ENCODE measurements at regions not wholly inside any gene's neighbourhood (a gene's known extent, or its start where the extent isn't known, plus 50 kb on each side); places are given as distances from the start of the nearest gene placed in this dataset.
"Not testable (repeated sequence)": the region's sequence is repeated elsewhere in the genome, so short reads cannot be mapped to it uniquely, and the experiment has no call there.

DNA sequence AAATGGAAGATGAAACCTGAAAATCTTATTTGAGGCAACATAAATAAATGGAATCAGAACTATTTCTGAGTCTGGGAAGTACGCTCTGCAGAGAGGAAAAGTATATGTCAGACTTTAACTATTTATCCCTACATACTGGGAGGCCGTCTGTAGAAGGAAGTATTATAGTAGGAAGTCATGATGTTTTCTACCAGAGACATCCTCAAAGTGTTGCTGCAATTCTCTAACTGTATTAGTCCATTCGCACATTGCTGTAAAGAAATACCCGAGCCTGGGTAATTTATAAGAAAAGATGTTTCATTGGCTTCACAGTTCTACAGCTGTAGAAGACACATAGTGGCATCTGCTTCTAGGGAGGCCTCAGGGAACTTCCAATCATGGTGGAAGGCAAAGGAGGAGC, 88.7 kb upstream of the TBL1X start:
- intact Hi-C loops (cut with micrococcal nuclease; ENCODE audit: unreplicated experiment), result no loop called here
- H3K4me1 Mint-ChIP-seq (ENCODE audit: low read depth, unreplicated experiment), result peaks cover 24% of the 10 kb centered on the region
- H3K36me3 Mint-ChIP-seq (ENCODE audit: insufficient read depth, unreplicated experiment), result peaks cover 6% of the 10 kb centered on the region
- CTCF ChIA-PET, result no interaction called here
- H3K27ac Mint-ChIP-seq (ENCODE audit: unreplicated experiment), result no peak overlapping the region
- TF ChIP-seq, protein P1, sequence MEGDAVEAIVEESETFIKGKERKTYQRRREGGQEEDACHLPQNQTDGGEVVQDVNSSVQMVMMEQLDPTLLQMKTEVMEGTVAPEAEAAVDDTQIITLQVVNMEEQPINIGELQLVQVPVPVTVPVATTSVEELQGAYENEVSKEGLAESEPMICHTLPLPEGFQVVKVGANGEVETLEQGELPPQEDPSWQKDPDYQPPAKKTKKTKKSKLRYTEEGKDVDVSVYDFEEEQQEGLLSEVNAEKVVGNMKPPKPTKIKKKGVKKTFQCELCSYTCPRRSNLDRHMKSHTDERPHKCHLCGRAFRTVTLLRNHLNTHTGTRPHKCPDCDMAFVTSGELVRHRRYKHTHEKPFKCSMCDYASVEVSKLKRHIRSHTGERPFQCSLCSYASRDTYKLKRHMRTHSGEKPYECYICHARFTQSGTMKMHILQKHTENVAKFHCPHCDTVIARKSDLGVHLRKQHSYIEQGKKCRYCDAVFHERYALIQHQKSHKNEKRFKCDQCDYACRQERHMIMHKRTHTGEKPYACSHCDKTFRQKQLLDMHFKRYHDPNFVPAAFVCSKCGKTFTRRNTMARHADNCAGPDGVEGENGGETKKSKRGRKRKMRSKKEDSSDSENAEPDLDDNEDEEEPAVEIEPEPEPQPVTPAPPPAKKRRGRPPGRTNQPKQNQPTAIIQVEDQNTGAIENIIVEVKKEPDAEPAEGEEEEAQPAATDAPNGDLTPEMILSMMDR (IDR thresholded peaks at IDR 0.05; ENCODE audit: unreplicated experiment), result no peak
- H3K9me3 Mint-ChIP-seq (ENCODE audit: low read depth, unreplicated experiment), result no peaks in the 10 kb centered on the region
- DNase-seq, result no peak
- no TSS peak for BruUV-seq (replicated peaks)
- peaks cover 15% of the 10 kb centered on the region for H3K27me3 Mint-ChIP-seq (ENCODE audit: unreplicated experiment)
- no peak overlapping the region for H3K4me3 Mint-ChIP-seq (ENCODE audit: low read depth, unreplicated experiment)

DNA sequence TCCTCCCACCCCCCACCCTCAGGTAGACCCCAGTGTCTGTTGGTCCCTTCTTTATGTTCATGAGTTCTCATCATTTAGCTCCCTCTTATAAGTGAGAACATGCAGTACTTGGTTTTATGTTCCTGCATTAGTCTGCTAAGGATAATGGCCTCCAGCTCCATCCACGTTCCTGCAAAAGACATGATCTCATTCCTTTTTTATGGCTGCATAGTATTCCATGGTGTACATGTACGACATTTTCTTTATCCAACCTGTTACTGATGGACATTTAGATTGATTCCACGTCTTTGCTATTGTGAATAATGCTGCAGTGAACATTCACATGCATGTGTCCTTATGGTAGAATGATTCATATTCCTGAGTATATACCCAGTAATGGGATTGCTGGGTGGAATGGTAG, 87.6 kb upstream of the TBL1X start:
- intact Hi-C loops (cut with micrococcal nuclease; ENCODE audit: unreplicated experiment); CTCF ChIA-PET; BruUV-seq (replicated peaks); H3K27ac Mint-ChIP-seq (ENCODE audit: unreplicated experiment); DNase-seq; H3K36me3 Mint-ChIP-seq (ENCODE audit: insufficient read depth, unreplicated experiment); H3K4me3 Mint-ChIP-seq (ENCODE audit: low read depth, unreplicated experiment); H3K9me3 Mint-ChIP-seq (ENCODE audit: low read depth, unreplicated experiment): not testable (repeated sequence)
- Mint-ChIP-seq H3K27me3 (ENCODE audit: unreplicated experiment) (peaks cover 15% of the 10 kb centered on the region), H3K4me1 (ENCODE audit: low read depth, unreplicated experiment) (peaks cover 26% of the 10 kb centered on the region)

DNA sequence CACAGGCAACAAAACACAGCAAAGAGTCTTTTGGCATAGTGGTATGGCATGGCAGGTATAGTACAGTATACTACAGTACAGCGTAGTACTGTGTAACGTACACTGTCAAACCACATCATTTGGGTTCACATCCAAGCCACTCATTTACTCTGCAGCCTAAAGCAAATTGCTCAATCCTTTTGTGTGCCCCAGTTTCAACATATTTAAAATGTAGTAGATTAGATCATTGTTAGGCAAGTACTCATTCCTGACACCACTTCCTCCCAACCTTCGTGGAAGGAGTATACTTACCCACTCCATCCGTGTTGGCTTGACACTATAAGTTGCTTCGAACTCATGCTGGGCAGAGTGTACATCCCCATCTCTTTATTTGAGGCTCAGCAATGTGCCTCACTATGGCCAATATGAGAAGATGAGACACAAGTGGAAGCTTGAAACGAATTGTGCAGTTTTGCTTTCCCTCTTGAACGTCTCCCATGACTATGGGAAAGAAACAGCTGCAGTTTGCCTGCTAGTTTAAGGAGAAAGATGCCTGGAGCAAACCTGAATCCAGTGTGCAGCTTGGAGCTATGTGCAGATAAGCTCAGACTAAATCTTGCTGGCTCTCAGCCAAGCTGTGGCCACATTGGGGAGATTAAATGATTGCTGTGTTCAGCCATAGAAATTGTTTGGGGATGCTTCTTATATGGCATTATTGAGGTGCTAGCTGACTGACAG, 85.7 kb upstream of the TBL1X start:
- Mint-ChIP-seq H3K4me3 (ENCODE audit: low read depth, unreplicated experiment) (no peak overlapping the region), H3K4me1 (ENCODE audit: low read depth, unreplicated experiment) (peaks cover 26% of the 10 kb centered on the region), H3K27me3 (ENCODE audit: unreplicated experiment) (no peaks in the 10 kb centered on the region), H3K9me3 (ENCODE audit: low read depth, unreplicated experiment) (no peaks in the 10 kb centered on the region), H3K27ac (ENCODE audit: unreplicated experiment) (peak overlapping the region; percentile 80), H3K36me3 (ENCODE audit: insufficient read depth, unreplicated experiment) (peaks cover 6% of the 10 kb centered on the region)
- CTCF ChIA-PET, result interaction anchor here (1.1 kb wide), 1 partner anchor 9 kb away, joined by 3 read pairs; no protein-coding TSS in a partner anchor
- TF ChIP-seq, protein P1 (IDR thresholded peaks at IDR 0.05; ENCODE audit: unreplicated experiment), result no peak
- peak; percentile 23 for DNase-seq
- intact Hi-C loops (cut with micrococcal nuclease; ENCODE audit: unreplicated experiment), result no loop called here
- BruUV-seq (replicated peaks), result no TSS peak

DNA sequence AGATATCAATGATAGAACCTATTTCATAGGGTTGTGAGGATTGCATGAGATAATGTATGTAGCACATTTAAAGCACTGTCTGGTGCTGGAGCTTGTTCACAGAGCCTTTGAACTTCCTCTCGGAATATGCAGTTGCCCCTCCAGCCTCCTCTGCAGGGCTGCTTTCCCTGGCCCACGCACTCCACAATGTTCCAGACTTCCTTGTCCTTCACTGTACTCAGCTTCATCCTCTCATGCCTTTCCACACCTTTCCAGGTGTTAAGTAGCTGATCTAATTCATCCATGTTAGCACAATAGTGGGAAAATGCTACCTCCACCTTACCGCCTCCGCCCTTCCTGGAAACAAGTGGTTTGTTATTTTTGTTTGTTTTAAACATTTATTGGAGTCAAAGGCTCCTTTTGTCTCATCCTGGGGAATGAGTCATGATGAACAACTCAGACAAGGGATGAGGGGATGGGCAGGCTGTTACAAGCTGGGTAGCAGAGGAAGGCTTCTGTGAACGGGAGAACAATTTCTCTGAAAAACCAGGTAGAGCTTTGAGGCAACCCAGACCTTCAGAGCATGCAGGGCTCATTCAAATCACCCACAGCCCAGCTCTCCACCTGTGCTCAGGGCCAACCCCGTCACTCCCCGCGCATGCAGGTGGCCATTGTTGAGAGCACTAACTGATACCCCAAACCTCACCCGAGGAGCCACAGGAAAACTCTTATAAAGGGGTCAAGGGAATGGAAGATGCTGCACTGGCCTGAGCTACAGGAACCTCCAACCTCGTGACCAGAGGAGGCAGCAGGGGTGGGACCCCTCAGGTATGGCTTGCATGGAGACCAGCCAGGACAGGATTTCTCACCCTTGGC, 84.9 kb upstream of the TBL1X start:
- peak overlapping the region; percentile 80 for H3K27ac Mint-ChIP-seq (ENCODE audit: unreplicated experiment)
- H3K4me3 Mint-ChIP-seq (ENCODE audit: low read depth, unreplicated experiment), result no peak overlapping the region
- TF ChIP-seq, protein P1 (IDR thresholded peaks at IDR 0.05; ENCODE audit: unreplicated experiment), result no peak
- H3K27me3 Mint-ChIP-seq (ENCODE audit: unreplicated experiment), result no peaks in the 10 kb centered on the region
- peaks cover 26% of the 10 kb centered on the region for H3K4me1 Mint-ChIP-seq (ENCODE audit: low read depth, unreplicated experiment)
- DNase-seq, result peak; percentile 38
- CTCF ChIA-PET, result interaction anchor here (1.1 to 1.3 kb wide), 2 partner anchors 9 to 17 kb away, joined by 3 read pairs; no protein-coding TSS in a partner anchor
- H3K36me3 Mint-ChIP-seq (ENCODE audit: insufficient read depth, unreplicated experiment), result peaks cover 6% of the 10 kb centered on the region
- H3K9me3 Mint-ChIP-seq (ENCODE audit: low read depth, unreplicated experiment), result no peaks in the 10 kb centered on the region
- no TSS peak for BruUV-seq (replicated peaks)
- intact Hi-C loops (cut with micrococcal nuclease; ENCODE audit: unreplicated experiment), result no loop called here
